B cell (primary cell): ENCODE measurements at regions not wholly inside any gene's neighbourhood (a gene's known extent, or its start where the extent isn't known, plus 50 kb on each side); places are given as distances from the start of the nearest gene placed in this dataset.

Source experiments
- EZH2 ChIP-seq: IDR thresholded peaks from 2 replicates; pipeline ENCODE4 v1.6.1; 2012; ENCODE audit warnings: borderline replicate concordance, low read depth, mild to moderate bottlenecking, moderate library complexity, low read length; ENCODE audit not compliant: insufficient read depth, poor library complexity, severe bottlenecking
- TF ChIP-seq, protein P1 (sequence below): fragments of 200-600 bp; IDR thresholded peaks from one replicate; pipeline ENCODE4 v1.8.0; 2022; ENCODE audit warnings: antibody characterized with exemption, mild to moderate bottlenecking

- TF ChIP-seq, protein P1, sequence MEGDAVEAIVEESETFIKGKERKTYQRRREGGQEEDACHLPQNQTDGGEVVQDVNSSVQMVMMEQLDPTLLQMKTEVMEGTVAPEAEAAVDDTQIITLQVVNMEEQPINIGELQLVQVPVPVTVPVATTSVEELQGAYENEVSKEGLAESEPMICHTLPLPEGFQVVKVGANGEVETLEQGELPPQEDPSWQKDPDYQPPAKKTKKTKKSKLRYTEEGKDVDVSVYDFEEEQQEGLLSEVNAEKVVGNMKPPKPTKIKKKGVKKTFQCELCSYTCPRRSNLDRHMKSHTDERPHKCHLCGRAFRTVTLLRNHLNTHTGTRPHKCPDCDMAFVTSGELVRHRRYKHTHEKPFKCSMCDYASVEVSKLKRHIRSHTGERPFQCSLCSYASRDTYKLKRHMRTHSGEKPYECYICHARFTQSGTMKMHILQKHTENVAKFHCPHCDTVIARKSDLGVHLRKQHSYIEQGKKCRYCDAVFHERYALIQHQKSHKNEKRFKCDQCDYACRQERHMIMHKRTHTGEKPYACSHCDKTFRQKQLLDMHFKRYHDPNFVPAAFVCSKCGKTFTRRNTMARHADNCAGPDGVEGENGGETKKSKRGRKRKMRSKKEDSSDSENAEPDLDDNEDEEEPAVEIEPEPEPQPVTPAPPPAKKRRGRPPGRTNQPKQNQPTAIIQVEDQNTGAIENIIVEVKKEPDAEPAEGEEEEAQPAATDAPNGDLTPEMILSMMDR: peak; percentile 77
- TF ChIP-seq EZH2: no peak
These were observed 60.3 kb upstream of the AGPS start for GRCh38 chr2:177332026-177332991.
